GM12891 (cell line): ENCODE measurements at regions not wholly inside any gene's neighbourhood (a gene's known extent, or its start where the extent isn't known, plus 50 kb on each side); places are given as distances from the start of the nearest gene placed in this dataset.

Experiments used
- PAX5 ChIP-seq: IDR thresholded peaks from 2 replicates; pipeline ENCODE4 v1.6.1; 2011; ENCODE audit warnings: low read length, moderate library complexity, mild to moderate bottlenecking; ENCODE audit not compliant: insufficient read depth, severe bottlenecking
- POLR2A ChIP-seq: IDR thresholded peaks from 2 replicates; pipeline ENCODE4 v1.6.1; 2011; ENCODE audit warnings: low read depth, low read length, control low read depth
- POLR2AphosphoS5 ChIP-seq: IDR thresholded peaks from 2 replicates; pipeline ENCODE4 v1.6.1; 2011; ENCODE audit warnings: low read depth, low read length, control low read depth
- POU2F2 ChIP-seq: IDR thresholded peaks from 2 replicates; pipeline ENCODE4 v1.6.1; 2011; ENCODE audit warnings: low read depth, mild to moderate bottlenecking, control low read depth, low read length, moderate library complexity
- SPI1 ChIP-seq: IDR thresholded peaks from 2 replicates; pipeline ENCODE4 v1.6.1; 2011; ENCODE audit warnings: low read depth, low read length, control low read depth
- TAF1 ChIP-seq: IDR thresholded peaks from 2 replicates; pipeline ENCODE4 v1.6.1; 2011; ENCODE audit warnings: low read depth, low read length, control low read depth

DNA sequence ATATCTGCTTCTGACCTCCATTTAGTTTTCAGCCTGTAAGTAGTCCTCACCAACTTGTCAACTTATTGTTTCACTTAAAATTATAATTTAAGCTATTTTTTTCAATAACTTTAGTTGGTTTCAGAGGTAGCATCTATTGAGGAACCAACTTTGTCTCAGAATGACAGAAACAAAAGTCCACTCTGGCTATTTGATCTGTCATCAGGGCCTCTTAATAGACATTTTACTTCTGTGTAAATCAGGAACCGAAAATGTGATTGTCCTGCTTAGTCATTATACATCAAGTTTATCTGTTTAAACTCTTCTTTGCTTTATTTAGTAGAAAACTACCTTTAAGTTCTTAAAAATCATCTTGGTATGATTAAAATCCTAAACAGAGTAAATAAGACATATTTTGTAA, 820.8 kb upstream of the EDIL3 start:
- TF ChIP-seq POLR2A (no peak), POU2F2 (no peak), POLR2AphosphoS5 (no peak), TAF1 (no peak), PAX5 (no peak), SPI1 (peak; percentile 44)
